Tibial nerve (tissue), 4 donors: ENCODE measurements at regions not wholly inside any gene's neighbourhood (a gene's known extent, or its start where the extent isn't known, plus 50 kb on each side); places are given as distances from the start of the nearest gene placed in this dataset.
"Not testable (repeated sequence)": the region's sequence is repeated elsewhere in the genome, so short reads cannot be mapped to it uniquely, and the experiment has no call there.

Experiments
- DNase-seq, 2 donors: peaks; one replicate each; pipeline ENCODE4 v3.0.0-alpha.2; 2019; ENCODE audit warnings: low spot score in 2 of 2
- H3K27ac ChIP-seq, 4 donors: fragments of 200-600 bp; sonication (generic) in 3 of 4; one replicate each; pipeline ENCODE4 v1.5.1; 2017 to 2019; ENCODE audit warnings: mild to moderate bottlenecking in 1 of 4
- H3K27me3 ChIP-seq, 2 donors: fragments of 200-600 bp; sonication (generic) in 1 of 2; one replicate each; pipeline versions ENCODE4 v1.5.1 to v1.6.0; 2017 to 2019
- H3K36me3 ChIP-seq, 3 donors: fragments of 200-600 bp; sonication (generic); one replicate each; pipeline ENCODE4 v1.5.1; 2018 to 2019
- H3K4me1 ChIP-seq, 4 donors: fragments of 200-600 bp; sonication (generic) in 3 of 4; one replicate each; pipeline ENCODE4 v1.5.1; 2017 to 2019
- H3K4me3 ChIP-seq, 4 donors: fragments of 200-600 bp; sonication (generic) in 3 of 4; one replicate each; pipeline ENCODE4 v1.5.1; 2017 to 2019; ENCODE audit warnings: mild to moderate bottlenecking in 1 of 4, moderate library complexity in 1 of 4
- H3K9me3 ChIP-seq, 4 donors: fragments of 200-600 bp; sonication (generic) in 3 of 4; one replicate each; pipeline ENCODE4 v1.5.1; 2017 to 2019
- CTCF ChIP-seq, 5 experiments: fragments of 200-600 bp in 3 of 5; fragments of 450-650 bp in 2 of 5; sonication (generic) in 3 of 5; IDR thresholded peaks; one replicate each; pipeline ENCODE4 v1.5.1; 2016 to 2019; ENCODE audit warnings: antibody characterized with exemption in 5 of 5, mild to moderate bottlenecking in 3 of 5, moderate library complexity in 2 of 5
- EP300 ChIP-seq, 2 donors: sonication (generic); formaldehyde crosslinking; IDR thresholded peaks; one replicate each; pipeline ENCODE4 v1.6.1; 2017; ENCODE audit warnings: antibody characterized with exemption in 2 of 2, mild to moderate bottlenecking in 1 of 2
- POLR2A ChIP-seq, 2 donors: fragments of 450-650 bp; IDR thresholded peaks; one replicate each; pipeline ENCODE4 v1.6.1; 2017; ENCODE audit warnings: antibody characterized with exemption in 2 of 2, mild to moderate bottlenecking in 2 of 2, moderate library complexity in 2 of 2
- WGBS, 2 donors: methylation state at CpG; one replicate each; pipeline ENCODE4 v1.1.5; 2018; 5-methylcytosine and 5-hydroxymethylcytosine counted together

DNA sequence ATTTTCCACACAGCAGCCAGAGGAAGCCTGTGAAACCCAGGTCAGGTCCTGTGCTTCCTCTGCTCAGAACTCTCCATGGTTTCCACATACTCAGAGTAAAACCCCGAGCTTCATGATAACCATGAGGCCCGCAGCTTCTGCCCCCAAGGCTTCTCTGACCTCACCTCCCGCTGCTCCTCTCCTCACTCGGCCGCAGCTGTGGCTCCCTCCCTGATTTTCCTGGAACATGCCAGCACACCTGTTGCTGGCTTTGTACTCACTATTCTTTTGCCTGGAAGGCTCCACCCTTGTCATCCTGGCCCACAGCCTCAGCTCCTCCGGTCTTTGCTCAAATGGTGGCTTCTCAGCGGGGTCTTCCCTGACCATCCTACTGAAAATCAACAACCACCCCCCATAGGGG lies 341.7 kb downstream of the PREX1 start:
- TF ChIP-seq POLR2A (IDR thresholded peaks at IDR 0.05) (no peak), EP300 (IDR thresholded peaks at IDR 0.05) (no peak), CTCF (IDR thresholded peaks at IDR 0.05) (no peak)
- no peaks in the 10 kb centered on the region for H3K36me3 ChIP-seq
- no peak overlapping the region for H3K4me3 ChIP-seq
- no peaks in the 10 kb centered on the region for H3K9me3 ChIP-seq
- peaks cover 0 to 15% of the 10 kb centered on the region in 2 donors for H3K27me3 ChIP-seq
- H3K27ac ChIP-seq: no peak overlapping the region
- 47 to 68% methylated on average over 7 of the region's 7 CpGs for WGBS, 2 donors
- no peaks in the 10 kb centered on the region for H3K4me1 ChIP-seq
- DNase-seq: no peak

GRCh38 chr20:48485153-48485552 lies 342.6 kb downstream of the PREX1 start:
- not testable (repeated sequence) for H3K9me3 ChIP-seq, H3K36me3 ChIP-seq, H3K4me3 ChIP-seq, DNase-seq, H3K4me1 ChIP-seq, H3K27ac ChIP-seq
- WGBS, 2 donors: 72 to 76% methylated on average over 7 of the region's 7 CpGs
- H3K27me3 ChIP-seq: peaks cover 0 to 20% of the 10 kb centered on the region in 2 donors

DNA sequence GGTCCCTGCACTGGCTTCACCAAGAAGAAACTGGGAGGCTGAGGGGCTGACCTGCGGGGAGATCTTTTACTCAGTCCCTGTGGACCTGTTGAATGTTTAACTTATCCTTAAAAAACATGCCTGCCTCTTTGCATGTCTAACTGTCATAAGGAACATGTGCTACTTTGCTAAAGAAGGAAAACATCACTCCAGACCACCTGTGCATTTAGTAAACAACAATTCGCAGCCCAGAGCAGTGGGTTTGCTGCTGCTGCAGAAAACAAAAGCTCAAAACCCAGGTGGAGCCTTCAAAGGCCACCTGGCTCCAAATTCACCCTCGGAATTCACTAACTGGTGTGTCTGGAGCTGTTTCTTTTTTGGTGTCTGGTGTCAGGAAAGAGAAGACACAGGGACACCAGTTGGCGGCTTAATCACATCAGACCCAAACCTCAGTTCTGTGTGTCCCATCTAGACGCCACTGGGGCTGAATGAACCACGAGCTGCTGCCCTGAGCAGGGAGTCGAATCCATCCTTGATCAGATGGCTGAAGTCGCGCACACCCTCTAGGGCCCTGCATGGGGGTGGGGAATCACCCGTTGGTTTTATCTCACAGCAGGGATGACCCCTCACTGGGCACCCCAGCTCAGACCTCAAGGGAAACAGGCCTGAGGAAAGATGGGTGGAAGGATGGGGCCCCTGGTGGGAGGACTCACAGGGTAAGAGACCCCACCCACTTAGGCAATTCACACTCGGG lies 344.3 kb downstream of the PREX1 start:
- H3K4me1 ChIP-seq: no peaks in the 10 kb centered on the region
- H3K36me3 ChIP-seq: no peaks in the 10 kb centered on the region
- peaks cover 0 to 20% of the 10 kb centered on the region in 2 donors for H3K27me3 ChIP-seq
- TF ChIP-seq CTCF (IDR thresholded peaks at IDR 0.05): no peak
- TF ChIP-seq POLR2A (IDR thresholded peaks at IDR 0.05): no peak
- no peak for TF ChIP-seq EP300 (IDR thresholded peaks at IDR 0.05)
- no peak overlapping the region for H3K4me3 ChIP-seq
- no peaks in the 10 kb centered on the region for H3K9me3 ChIP-seq
- no peak for DNase-seq
- 73 to 74% methylated on average over 11 of the region's 11 CpGs for WGBS, 2 donors
- H3K27ac ChIP-seq: no peak overlapping the region

DNA sequence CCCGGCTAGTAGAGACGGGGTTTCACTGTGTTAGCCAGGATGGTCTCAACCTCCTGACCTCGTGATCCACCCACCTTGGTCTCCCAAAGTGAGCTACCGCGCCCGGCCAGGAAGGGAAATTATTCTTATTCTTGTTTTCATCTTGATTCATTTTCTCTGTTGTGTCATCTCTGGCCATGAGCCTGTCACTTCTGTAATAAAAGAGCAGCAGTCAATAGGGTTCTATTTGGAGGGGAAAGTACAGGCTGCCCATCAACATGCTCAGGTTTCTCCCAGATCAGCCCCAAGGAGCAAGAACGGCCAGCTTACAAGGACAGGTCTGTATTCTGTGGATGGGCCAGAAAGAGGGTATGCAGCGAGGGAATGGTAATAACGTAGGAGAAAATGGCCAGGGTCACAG lies 345.0 kb downstream of the PREX1 start:
- Histone ChIP-seq H3K27me3 (peaks cover 0 to 24% of the 10 kb centered on the region in 2 donors), H3K36me3 (no peaks in the 10 kb centered on the region), H3K4me3 (no peak overlapping the region), H3K4me1 (no peaks in the 10 kb centered on the region), H3K27ac (no peak overlapping the region), H3K9me3 (no peaks in the 10 kb centered on the region)
- no peak for DNase-seq
- TF ChIP-seq POLR2A (IDR thresholded peaks at IDR 0.05) (no peak), CTCF (IDR thresholded peaks at IDR 0.05) (no peak), EP300 (IDR thresholded peaks at IDR 0.05) (no peak)
- WGBS, 2 donors: 74 to 78% methylated on average over 9 of the region's 9 CpGs

- no peaks in the 10 kb centered on the region for H3K4me1 ChIP-seq
- WGBS, 2 donors: 70 to 76% methylated on average over 5 of the region's 5 CpGs
- H3K9me3 ChIP-seq: no peaks in the 10 kb centered on the region
- H3K36me3 ChIP-seq: no peaks in the 10 kb centered on the region
- no peak overlapping the region for H3K4me3 ChIP-seq
- peaks cover 0 to 27% of the 10 kb centered on the region in 2 donors for H3K27me3 ChIP-seq
- DNase-seq: no peak
- TF ChIP-seq POLR2A (IDR thresholded peaks at IDR 0.05): no peak
- TF ChIP-seq EP300 (IDR thresholded peaks at IDR 0.05): no peak
- no peak for TF ChIP-seq CTCF (IDR thresholded peaks at IDR 0.05)
- no peak overlapping the region for H3K27ac ChIP-seq
These were observed 347.5 kb downstream of the PREX1 start for GRCh38 chr20:48480216-48480772.
